ENCODE measurements at regions not wholly inside any gene's neighbourhood (a gene's known extent, or its start where the extent isn't known, plus 50 kb on each side); places are given as distances from the start of the nearest gene placed in this dataset.
"Not testable (repeated sequence)": the region's sequence is repeated elsewhere in the genome, so short reads cannot be mapped to it uniquely, and the experiment has no call there.

- Mint-ChIP-seq H3K27ac (ENCODE audit: unreplicated experiment) (no peak overlapping the region), H3K4me1 (ENCODE audit: low read depth) (no peaks in the 10 kb centered on the region), H3K9me3 (ENCODE audit: low read depth) (no peaks in the 10 kb centered on the region), H3K4me3 (ENCODE audit: unreplicated experiment) (no peak overlapping the region), H3K36me3 (ENCODE audit: low read depth) (no peaks in the 10 kb centered on the region), H3K27me3 (ENCODE audit: low read depth) (peaks cover 32% of the 10 kb centered on the region)
- no peak for DNase-seq (ENCODE audit: low spot score)
- TF ChIP-seq, protein P1, sequence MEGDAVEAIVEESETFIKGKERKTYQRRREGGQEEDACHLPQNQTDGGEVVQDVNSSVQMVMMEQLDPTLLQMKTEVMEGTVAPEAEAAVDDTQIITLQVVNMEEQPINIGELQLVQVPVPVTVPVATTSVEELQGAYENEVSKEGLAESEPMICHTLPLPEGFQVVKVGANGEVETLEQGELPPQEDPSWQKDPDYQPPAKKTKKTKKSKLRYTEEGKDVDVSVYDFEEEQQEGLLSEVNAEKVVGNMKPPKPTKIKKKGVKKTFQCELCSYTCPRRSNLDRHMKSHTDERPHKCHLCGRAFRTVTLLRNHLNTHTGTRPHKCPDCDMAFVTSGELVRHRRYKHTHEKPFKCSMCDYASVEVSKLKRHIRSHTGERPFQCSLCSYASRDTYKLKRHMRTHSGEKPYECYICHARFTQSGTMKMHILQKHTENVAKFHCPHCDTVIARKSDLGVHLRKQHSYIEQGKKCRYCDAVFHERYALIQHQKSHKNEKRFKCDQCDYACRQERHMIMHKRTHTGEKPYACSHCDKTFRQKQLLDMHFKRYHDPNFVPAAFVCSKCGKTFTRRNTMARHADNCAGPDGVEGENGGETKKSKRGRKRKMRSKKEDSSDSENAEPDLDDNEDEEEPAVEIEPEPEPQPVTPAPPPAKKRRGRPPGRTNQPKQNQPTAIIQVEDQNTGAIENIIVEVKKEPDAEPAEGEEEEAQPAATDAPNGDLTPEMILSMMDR (IDR thresholded peaks at IDR 0.05): no peak
Measured at GRCh38 chr5:160494451-160494850, 72.8 kb downstream of the PTTG1 start.

GRCh38 chr5:160496334-160496733, 74.7 kb downstream of the PTTG1 start:
- no peak overlapping the region for H3K27ac Mint-ChIP-seq (ENCODE audit: unreplicated experiment)
- no peak overlapping the region for H3K4me3 Mint-ChIP-seq (ENCODE audit: unreplicated experiment)
- H3K9me3 Mint-ChIP-seq (ENCODE audit: low read depth): no peaks in the 10 kb centered on the region

GRCh38 chr5:160496784-160497183, 75.1 kb downstream of the PTTG1 start:
- H3K4me1 Mint-ChIP-seq (ENCODE audit: low read depth): no peaks in the 10 kb centered on the region
- peaks cover 39% of the 10 kb centered on the region for H3K27me3 Mint-ChIP-seq (ENCODE audit: low read depth)
- no peaks in the 10 kb centered on the region for H3K36me3 Mint-ChIP-seq (ENCODE audit: low read depth)
- no peak overlapping the region for H3K27ac Mint-ChIP-seq (ENCODE audit: unreplicated experiment)
- H3K9me3 Mint-ChIP-seq (ENCODE audit: low read depth): no peaks in the 10 kb centered on the region
- H3K4me3 Mint-ChIP-seq (ENCODE audit: unreplicated experiment): no peak overlapping the region
- TF ChIP-seq, protein P1 (IDR thresholded peaks at IDR 0.05): no peak
- DNase-seq (ENCODE audit: low spot score): no peak

More at GRCh38 chr5:160496334-160496733, 74.7 kb downstream of the PTTG1 start:
- no peaks in the 10 kb centered on the region for H3K36me3 Mint-ChIP-seq (ENCODE audit: low read depth)
- H3K27me3 Mint-ChIP-seq (ENCODE audit: low read depth): peaks cover 38% of the 10 kb centered on the region
- no peaks in the 10 kb centered on the region for H3K4me1 Mint-ChIP-seq (ENCODE audit: low read depth)
- TF ChIP-seq, protein P1 (IDR thresholded peaks at IDR 0.05): no peak
- DNase-seq (ENCODE audit: low spot score): no peak

DNA sequence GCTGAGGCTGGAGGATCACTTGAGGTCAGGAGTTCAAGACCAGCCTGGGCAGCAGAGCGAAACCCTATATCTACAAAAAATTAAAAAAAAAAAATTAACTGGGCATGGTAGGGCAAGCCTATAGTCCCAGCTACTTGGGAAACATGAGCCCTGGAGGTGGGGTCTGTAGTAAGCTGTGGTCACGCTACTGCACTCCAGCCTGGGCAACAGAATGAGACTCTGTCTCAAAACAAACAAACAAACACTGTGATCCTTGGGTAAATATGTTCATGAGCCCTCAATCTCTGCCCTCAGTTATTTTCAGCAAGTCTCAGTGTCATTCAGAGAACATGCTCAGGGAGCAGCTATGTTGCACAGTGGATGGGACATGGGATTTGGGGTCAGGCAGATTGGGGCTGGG, 76.2 kb downstream of the PTTG1 start:
- TF ChIP-seq, protein P1 (IDR thresholded peaks at IDR 0.05): no peak
- no peaks in the 10 kb centered on the region for H3K4me1 Mint-ChIP-seq (ENCODE audit: low read depth)
- no peak for DNase-seq (ENCODE audit: low spot score)
- H3K4me3 Mint-ChIP-seq (ENCODE audit: unreplicated experiment): no peak overlapping the region
- no peak overlapping the region for H3K27ac Mint-ChIP-seq (ENCODE audit: unreplicated experiment)
- H3K36me3 Mint-ChIP-seq (ENCODE audit: low read depth): no peaks in the 10 kb centered on the region
- H3K27me3 Mint-ChIP-seq (ENCODE audit: low read depth): peaks cover 46% of the 10 kb centered on the region
- H3K9me3 Mint-ChIP-seq (ENCODE audit: low read depth): no peaks in the 10 kb centered on the region

DNA sequence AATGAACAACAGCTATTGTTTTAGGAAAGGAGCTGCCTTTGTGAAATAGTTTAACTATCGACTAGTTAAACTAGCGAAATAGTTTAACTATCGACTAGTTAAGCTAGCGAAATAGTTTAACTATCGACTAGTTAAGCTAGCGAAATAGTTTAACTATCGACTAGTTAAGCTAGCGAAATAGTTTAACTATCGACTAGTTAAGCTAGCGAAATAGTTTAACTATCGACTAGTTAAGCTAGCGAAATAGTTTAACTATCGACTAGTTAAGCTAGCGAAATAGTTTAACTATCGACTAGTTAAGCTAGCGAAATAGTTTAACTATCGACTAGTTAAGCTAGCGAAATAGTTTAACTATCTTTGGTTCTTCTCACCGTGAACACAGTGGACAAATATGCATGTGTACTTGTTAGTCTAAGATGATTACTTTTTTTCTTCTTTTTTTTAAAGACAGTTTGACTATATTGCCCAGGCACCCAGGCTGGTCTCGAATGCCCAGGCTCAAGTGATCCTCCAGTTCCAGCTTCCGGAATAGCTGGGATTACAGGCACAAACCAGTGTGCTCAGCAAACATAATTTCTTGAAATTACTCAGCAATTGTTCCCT, 76.9 kb downstream of the PTTG1 start:
- H3K9me3 Mint-ChIP-seq (ENCODE audit: low read depth); H3K4me1 Mint-ChIP-seq (ENCODE audit: low read depth); DNase-seq (ENCODE audit: low spot score); H3K4me3 Mint-ChIP-seq (ENCODE audit: unreplicated experiment); H3K27ac Mint-ChIP-seq (ENCODE audit: unreplicated experiment); H3K36me3 Mint-ChIP-seq (ENCODE audit: low read depth): not testable (repeated sequence)
- peaks cover 46% of the 10 kb centered on the region for H3K27me3 Mint-ChIP-seq (ENCODE audit: low read depth)

Measured in chondrocyte (in vitro differentiated cells).